ENCODE measurements at regions not wholly inside any gene's neighbourhood (a gene's known extent, or its start where the extent isn't known, plus 50 kb on each side); places are given as distances from the start of the nearest gene placed in this dataset.

DNA sequence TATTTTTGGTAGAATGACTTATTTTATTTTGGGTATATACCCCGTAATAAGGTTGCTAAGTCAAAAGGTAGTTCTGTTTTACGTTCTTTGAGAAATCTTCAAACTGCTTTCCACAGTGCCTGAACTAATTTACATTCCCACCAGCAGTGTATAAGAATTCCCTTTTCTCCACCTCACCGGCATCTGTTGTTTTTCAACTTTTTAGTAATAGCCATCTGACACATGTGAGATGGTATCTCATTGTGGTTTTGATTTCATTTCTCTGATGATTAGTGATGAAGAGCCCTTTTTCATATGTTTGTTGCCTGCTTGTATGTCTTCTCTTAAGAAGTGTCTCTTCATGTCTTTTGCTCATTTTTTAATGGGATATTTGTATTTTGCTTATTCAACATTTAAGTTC is 215.2 kb upstream of the TFPI start:
- Mint-ChIP-seq H3K36me3 (ENCODE audit: insufficient read depth, unreplicated experiment) (no peaks in the 10 kb centered on the region), H3K9me3 (ENCODE audit: unreplicated experiment) (no peaks in the 10 kb centered on the region), H3K4me3 (ENCODE audit: unreplicated experiment) (no peak overlapping the region), H3K27ac (ENCODE audit: low read depth, unreplicated experiment) (no peak overlapping the region), H3K4me1 (ENCODE audit: insufficient read depth, unreplicated experiment) (peaks cover 4% of the 10 kb centered on the region), H3K27me3 (ENCODE audit: insufficient read depth, unreplicated experiment) (no peaks in the 10 kb centered on the region)
- DNase-seq (ENCODE audit: unreplicated experiment) = no peak
- no TSS peak for BruUV-seq (replicated peaks)
- CTCF ChIA-PET = no interaction called here
- POLR2A ChIA-PET = no interaction called here
- TF ChIP-seq, protein P1, sequence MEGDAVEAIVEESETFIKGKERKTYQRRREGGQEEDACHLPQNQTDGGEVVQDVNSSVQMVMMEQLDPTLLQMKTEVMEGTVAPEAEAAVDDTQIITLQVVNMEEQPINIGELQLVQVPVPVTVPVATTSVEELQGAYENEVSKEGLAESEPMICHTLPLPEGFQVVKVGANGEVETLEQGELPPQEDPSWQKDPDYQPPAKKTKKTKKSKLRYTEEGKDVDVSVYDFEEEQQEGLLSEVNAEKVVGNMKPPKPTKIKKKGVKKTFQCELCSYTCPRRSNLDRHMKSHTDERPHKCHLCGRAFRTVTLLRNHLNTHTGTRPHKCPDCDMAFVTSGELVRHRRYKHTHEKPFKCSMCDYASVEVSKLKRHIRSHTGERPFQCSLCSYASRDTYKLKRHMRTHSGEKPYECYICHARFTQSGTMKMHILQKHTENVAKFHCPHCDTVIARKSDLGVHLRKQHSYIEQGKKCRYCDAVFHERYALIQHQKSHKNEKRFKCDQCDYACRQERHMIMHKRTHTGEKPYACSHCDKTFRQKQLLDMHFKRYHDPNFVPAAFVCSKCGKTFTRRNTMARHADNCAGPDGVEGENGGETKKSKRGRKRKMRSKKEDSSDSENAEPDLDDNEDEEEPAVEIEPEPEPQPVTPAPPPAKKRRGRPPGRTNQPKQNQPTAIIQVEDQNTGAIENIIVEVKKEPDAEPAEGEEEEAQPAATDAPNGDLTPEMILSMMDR (IDR thresholded peaks at IDR 0.05; ENCODE audit: unreplicated experiment) = no peak
- intact Hi-C loops (cut with micrococcal nuclease) = no loop called here

DNA sequence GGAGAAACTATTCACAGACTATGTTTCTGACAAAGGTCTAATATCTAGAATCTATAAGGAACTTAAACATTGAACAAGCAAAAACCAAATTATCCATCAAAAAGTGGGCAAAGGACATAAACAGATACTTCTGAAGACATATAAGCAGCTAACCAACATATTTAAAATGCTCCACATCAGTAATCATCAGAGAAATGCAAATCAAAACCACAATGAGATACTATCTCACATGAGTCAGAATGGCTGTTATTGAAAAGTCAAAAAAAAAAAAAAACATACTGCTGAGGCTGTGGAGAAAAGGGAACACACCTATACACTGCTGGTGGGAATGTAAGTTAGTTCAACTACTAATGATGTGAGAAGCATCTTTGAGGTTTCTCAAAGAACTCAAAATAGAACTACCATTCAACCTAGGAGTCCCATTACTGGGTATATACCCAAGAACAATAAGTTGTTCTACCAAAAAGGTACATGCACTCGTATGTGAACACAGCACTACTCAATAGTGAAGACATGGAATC is 220.4 kb upstream of the TFPI start:
- peaks cover 13% of the 10 kb centered on the region for H3K4me1 Mint-ChIP-seq (ENCODE audit: insufficient read depth, unreplicated experiment)
- no peaks in the 10 kb centered on the region for H3K27me3 Mint-ChIP-seq (ENCODE audit: insufficient read depth, unreplicated experiment)
- ChIA-PET POLR2A (no interaction called here), CTCF (interaction anchor here (0.6 to 0.7 kb wide), 3 partner anchors 8 to 148 kb away, joined by 3 to 4 read pairs (median 3); no protein-coding TSS in a partner anchor)
- no peaks in the 10 kb centered on the region for H3K36me3 Mint-ChIP-seq (ENCODE audit: insufficient read depth, unreplicated experiment)
- no TSS peak for BruUV-seq (replicated peaks)
- no peaks in the 10 kb centered on the region for H3K9me3 Mint-ChIP-seq (ENCODE audit: unreplicated experiment)
- peak; percentile 2 for DNase-seq (ENCODE audit: unreplicated experiment)
- intact Hi-C loops (cut with micrococcal nuclease) = no loop called here
- TF ChIP-seq, protein P1 (IDR thresholded peaks at IDR 0.05; ENCODE audit: unreplicated experiment) = no peak
- H3K27ac Mint-ChIP-seq (ENCODE audit: low read depth, unreplicated experiment) = no peak overlapping the region
- H3K4me3 Mint-ChIP-seq (ENCODE audit: unreplicated experiment) = no peak overlapping the region

DNA sequence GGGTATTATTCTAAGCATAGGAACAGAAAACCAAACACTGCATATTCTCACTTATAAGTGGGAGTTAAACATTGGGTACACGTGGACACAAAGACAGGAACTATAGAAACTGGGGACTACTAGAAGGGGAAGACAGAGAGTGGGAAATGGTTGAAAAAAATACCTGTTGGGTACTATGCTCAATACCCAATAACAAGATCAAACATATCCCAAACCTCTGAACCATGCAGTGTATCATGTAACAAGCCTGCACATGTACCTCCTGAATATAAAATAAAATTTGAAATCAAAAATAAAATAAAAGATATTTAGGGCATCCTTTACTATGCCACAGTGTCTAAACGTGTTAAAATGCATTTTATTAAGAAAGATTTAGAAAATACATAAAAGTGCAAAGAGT is 221.0 kb upstream of the TFPI start:
- Mint-ChIP-seq H3K27ac (ENCODE audit: low read depth, unreplicated experiment) (no peak overlapping the region), H3K27me3 (ENCODE audit: insufficient read depth, unreplicated experiment) (no peaks in the 10 kb centered on the region), H3K36me3 (ENCODE audit: insufficient read depth, unreplicated experiment) (no peaks in the 10 kb centered on the region), H3K4me1 (ENCODE audit: insufficient read depth, unreplicated experiment) (peaks cover 13% of the 10 kb centered on the region), H3K9me3 (ENCODE audit: unreplicated experiment) (no peaks in the 10 kb centered on the region), H3K4me3 (ENCODE audit: unreplicated experiment) (no peak overlapping the region)
- ChIA-PET POLR2A (no interaction called here), CTCF (interaction anchor here (0.6 to 0.7 kb wide), 2 partner anchors 26 to 147 kb away, joined by 3 read pairs; no protein-coding TSS in a partner anchor)
- no peak for DNase-seq (ENCODE audit: unreplicated experiment)
- intact Hi-C loops (cut with micrococcal nuclease) = no loop called here
- no TSS peak for BruUV-seq (replicated peaks)
- TF ChIP-seq, protein P1 (IDR thresholded peaks at IDR 0.05; ENCODE audit: unreplicated experiment) = no peak

DNA sequence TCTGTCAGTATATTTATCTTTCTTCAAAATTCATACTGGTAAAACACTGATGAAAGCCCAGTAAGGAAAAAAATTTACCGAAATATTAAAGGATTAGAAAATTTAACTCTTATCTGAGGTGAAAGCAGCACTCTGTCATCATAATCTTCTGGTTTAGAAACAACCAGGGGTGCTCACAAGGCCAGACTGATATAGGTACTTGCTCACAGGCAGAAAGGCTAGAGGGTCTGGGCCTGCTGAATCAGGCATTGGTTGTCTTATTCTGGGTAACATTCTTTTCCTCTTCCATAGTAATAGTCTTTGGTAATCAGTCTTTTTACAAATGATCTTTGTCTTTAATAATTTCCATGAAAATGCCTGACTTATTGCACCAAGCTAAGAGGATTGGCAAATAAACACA is 221.4 kb upstream of the TFPI start:
- Mint-ChIP-seq H3K27me3 (ENCODE audit: insufficient read depth, unreplicated experiment) (no peaks in the 10 kb centered on the region), H3K4me3 (ENCODE audit: unreplicated experiment) (no peak overlapping the region), H3K4me1 (ENCODE audit: insufficient read depth, unreplicated experiment) (peaks cover 13% of the 10 kb centered on the region), H3K36me3 (ENCODE audit: insufficient read depth, unreplicated experiment) (no peaks in the 10 kb centered on the region), H3K27ac (ENCODE audit: low read depth, unreplicated experiment) (no peak overlapping the region), H3K9me3 (ENCODE audit: unreplicated experiment) (no peaks in the 10 kb centered on the region)
- no TSS peak for BruUV-seq (replicated peaks)
- DNase-seq (ENCODE audit: unreplicated experiment) = no peak
- intact Hi-C loops (cut with micrococcal nuclease) = no loop called here
- POLR2A ChIA-PET = no interaction called here
- TF ChIP-seq, protein P1 (IDR thresholded peaks at IDR 0.05; ENCODE audit: unreplicated experiment) = no peak
- CTCF ChIA-PET = interaction anchor here (0.7 kb wide), 1 partner anchor 147 kb away, joined by 3 read pairs; no protein-coding TSS in a partner anchor

Data from MCF 10A (cell line).